ENCODE measurements at regions not wholly inside any gene's neighbourhood (a gene's known extent, or its start where the extent isn't known, plus 50 kb on each side); places are given as distances from the start of the nearest gene placed in this dataset.

- TF ChIP-seq, protein P1, sequence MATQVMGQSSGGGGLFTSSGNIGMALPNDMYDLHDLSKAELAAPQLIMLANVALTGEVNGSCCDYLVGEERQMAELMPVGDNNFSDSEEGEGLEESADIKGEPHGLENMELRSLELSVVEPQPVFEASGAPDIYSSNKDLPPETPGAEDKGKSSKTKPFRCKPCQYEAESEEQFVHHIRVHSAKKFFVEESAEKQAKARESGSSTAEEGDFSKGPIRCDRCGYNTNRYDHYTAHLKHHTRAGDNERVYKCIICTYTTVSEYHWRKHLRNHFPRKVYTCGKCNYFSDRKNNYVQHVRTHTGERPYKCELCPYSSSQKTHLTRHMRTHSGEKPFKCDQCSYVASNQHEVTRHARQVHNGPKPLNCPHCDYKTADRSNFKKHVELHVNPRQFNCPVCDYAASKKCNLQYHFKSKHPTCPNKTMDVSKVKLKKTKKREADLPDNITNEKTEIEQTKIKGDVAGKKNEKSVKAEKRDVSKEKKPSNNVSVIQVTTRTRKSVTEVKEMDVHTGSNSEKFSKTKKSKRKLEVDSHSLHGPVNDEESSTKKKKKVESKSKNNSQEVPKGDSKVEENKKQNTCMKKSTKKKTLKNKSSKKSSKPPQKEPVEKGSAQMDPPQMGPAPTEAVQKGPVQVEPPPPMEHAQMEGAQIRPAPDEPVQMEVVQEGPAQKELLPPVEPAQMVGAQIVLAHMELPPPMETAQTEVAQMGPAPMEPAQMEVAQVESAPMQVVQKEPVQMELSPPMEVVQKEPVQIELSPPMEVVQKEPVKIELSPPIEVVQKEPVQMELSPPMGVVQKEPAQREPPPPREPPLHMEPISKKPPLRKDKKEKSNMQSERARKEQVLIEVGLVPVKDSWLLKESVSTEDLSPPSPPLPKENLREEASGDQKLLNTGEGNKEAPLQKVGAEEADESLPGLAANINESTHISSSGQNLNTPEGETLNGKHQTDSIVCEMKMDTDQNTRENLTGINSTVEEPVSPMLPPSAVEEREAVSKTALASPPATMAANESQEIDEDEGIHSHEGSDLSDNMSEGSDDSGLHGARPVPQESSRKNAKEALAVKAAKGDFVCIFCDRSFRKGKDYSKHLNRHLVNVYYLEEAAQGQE (IDR thresholded peaks at IDR 0.05; ENCODE audit: low read depth) = no peak
- TF ChIP-seq FOXM1 (IDR thresholded peaks at IDR 0.05; ENCODE audit: borderline replicate concordance, low read depth) (no peak), TCF12 (IDR thresholded peaks at IDR 0.05; ENCODE audit: low read depth) (no peak), NFIC (IDR thresholded peaks at IDR 0.05) (no peak), RAD21 (IDR thresholded peaks at IDR 0.05; ENCODE audit: low read depth) (no peak), YY1 (IDR thresholded peaks at IDR 0.05; ENCODE audit: low read depth) (no peak), TAF1 (IDR thresholded peaks at IDR 0.05; ENCODE audit: low read depth) (no peak), CEBPB (IDR thresholded peaks at IDR 0.05) (no peak), MAX (IDR thresholded peaks at IDR 0.05) (no peak), EGR1 (IDR thresholded peaks at IDR 0.05) (no peak)
- TF ChIP-seq, protein P2, sequence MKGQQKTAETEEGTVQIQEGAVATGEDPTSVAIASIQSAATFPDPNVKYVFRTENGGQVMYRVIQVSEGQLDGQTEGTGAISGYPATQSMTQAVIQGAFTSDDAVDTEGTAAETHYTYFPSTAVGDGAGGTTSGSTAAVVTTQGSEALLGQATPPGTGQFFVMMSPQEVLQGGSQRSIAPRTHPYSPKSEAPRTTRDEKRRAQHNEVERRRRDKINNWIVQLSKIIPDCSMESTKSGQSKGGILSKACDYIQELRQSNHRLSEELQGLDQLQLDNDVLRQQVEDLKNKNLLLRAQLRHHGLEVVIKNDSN (IDR thresholded peaks at IDR 0.05) = no peak
Observed at GRCh38 chrX:35562395-35562794, 235.7 kb upstream of the MAGEB16 start.

Measured in Ishikawa (cell line).